ENCODE measurements at regions not wholly inside any gene's neighbourhood (a gene's known extent, or its start where the extent isn't known, plus 50 kb on each side); places are given as distances from the start of the nearest gene placed in this dataset.

GRCh38 chr14:101037021-101037817 is 133.7 kb upstream of the RTL1 start:
- H3K36me3 ChIP-seq: no peaks in the 10 kb centered on the region
- no peaks in the 10 kb centered on the region for H3K27me3 ChIP-seq
- DNase-seq (ENCODE audit: extremely low spot score in 2 of 2): no peak
- H3K4me3 ChIP-seq: no peak overlapping the region
- H3K9me3 ChIP-seq: no peaks in the 10 kb centered on the region
- H3K4me1 ChIP-seq: no peaks in the 10 kb centered on the region
- intact Hi-C loops (cut with DNase I): no loop called here
- no peak for TF ChIP-seq POLR2A (IDR thresholded peaks at IDR 0.05)
- TF ChIP-seq, protein P1, sequence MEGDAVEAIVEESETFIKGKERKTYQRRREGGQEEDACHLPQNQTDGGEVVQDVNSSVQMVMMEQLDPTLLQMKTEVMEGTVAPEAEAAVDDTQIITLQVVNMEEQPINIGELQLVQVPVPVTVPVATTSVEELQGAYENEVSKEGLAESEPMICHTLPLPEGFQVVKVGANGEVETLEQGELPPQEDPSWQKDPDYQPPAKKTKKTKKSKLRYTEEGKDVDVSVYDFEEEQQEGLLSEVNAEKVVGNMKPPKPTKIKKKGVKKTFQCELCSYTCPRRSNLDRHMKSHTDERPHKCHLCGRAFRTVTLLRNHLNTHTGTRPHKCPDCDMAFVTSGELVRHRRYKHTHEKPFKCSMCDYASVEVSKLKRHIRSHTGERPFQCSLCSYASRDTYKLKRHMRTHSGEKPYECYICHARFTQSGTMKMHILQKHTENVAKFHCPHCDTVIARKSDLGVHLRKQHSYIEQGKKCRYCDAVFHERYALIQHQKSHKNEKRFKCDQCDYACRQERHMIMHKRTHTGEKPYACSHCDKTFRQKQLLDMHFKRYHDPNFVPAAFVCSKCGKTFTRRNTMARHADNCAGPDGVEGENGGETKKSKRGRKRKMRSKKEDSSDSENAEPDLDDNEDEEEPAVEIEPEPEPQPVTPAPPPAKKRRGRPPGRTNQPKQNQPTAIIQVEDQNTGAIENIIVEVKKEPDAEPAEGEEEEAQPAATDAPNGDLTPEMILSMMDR (IDR thresholded peaks at IDR 0.05): no peak
- no peak for TF ChIP-seq POLR2AphosphoS5 (IDR thresholded peaks at IDR 0.05; ENCODE audit: insufficient read depth in 1 of 2, low read depth in 1 of 2)
- H3K27ac ChIP-seq: no peak overlapping the region

- Histone ChIP-seq H3K36me3 (no peaks in the 10 kb centered on the region), H3K27me3 (no peaks in the 10 kb centered on the region), H3K9me3 (no peaks in the 10 kb centered on the region), H3K4me3 (no peak overlapping the region), H3K27ac (no peak overlapping the region), H3K4me1 (no peaks in the 10 kb centered on the region)
- DNase-seq (ENCODE audit: extremely low spot score in 2 of 2): no peak
- TF ChIP-seq POLR2AphosphoS5 (IDR thresholded peaks at IDR 0.05; ENCODE audit: insufficient read depth in 1 of 2, low read depth in 1 of 2) (no peak), POLR2A (IDR thresholded peaks at IDR 0.05) (no peak)
- TF ChIP-seq, protein P1 (IDR thresholded peaks at IDR 0.05): no peak
- intact Hi-C loops (cut with DNase I): no loop called here
Measured at GRCh38 chr14:101039031-101039754, 135.7 kb upstream of the RTL1 start.

GRCh38 chr14:101039755-101040138 is 136.2 kb upstream of the RTL1 start:
- Histone ChIP-seq H3K27me3 (no peaks in the 10 kb centered on the region), H3K4me3 (no peak overlapping the region), H3K36me3 (no peaks in the 10 kb centered on the region), H3K9me3 (no peaks in the 10 kb centered on the region), H3K4me1 (no peaks in the 10 kb centered on the region), H3K27ac (no peak overlapping the region)
- TF ChIP-seq POLR2AphosphoS5 (IDR thresholded peaks at IDR 0.05; ENCODE audit: insufficient read depth in 1 of 2, low read depth in 1 of 2): no peak
- no peak for TF ChIP-seq POLR2A (IDR thresholded peaks at IDR 0.05)
- TF ChIP-seq, protein P1 (IDR thresholded peaks at IDR 0.05): no peak
- intact Hi-C loops (cut with DNase I): no loop called here
- DNase-seq (ENCODE audit: extremely low spot score in 2 of 2): no peak

DNA sequence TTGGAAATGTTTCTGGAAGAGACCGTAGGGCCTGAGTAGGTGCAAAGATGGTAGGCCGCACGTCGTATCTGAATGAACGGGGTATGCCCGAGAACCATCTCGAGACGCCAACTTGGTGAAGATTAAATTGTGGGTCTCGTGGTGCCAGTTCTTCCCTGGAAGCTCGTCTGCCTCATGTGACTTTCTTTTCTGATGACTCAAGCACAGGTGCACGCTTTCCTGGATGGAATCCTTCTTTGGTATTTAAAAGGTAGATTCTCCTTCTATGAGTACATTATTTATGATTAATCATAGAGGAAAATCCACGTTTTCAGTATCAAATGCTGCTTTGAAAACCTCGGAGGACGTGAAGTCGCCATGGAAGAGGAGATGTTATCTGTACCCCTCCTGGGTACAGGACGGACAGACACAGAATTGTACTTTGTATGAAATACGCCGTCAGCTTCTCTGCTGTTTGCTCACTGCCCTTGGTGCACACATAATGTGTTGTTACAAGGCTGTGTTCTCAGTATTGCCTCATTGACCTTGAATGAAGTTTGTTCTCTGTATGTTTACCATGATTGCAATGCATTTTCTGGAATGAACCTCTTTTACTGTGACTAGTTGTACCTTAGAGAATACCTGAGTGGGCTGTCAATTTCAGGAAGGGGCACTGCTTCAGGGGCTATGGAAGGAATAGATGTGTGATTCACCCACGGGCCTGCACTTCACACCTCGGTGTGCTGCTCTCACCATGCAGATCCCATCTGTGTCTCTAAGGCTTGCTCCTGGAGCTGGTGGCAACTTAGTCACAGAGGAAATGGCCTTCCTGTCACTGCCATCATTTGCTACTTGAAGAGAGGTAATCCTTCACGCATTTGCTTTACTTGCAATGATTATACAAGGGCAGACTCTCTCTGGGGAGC is 137.3 kb upstream of the RTL1 start:
- intact Hi-C loops (cut with DNase I): no loop called here
- H3K4me3 ChIP-seq: no peak overlapping the region
- TF ChIP-seq POLR2AphosphoS5 (IDR thresholded peaks at IDR 0.05; ENCODE audit: insufficient read depth in 1 of 2, low read depth in 1 of 2): no peak
- no peak overlapping the region for H3K27ac ChIP-seq
- no peaks in the 10 kb centered on the region for H3K27me3 ChIP-seq
- H3K9me3 ChIP-seq: no peaks in the 10 kb centered on the region
- H3K36me3 ChIP-seq: no peaks in the 10 kb centered on the region
- DNase-seq (ENCODE audit: extremely low spot score in 2 of 2): no peak
- no peaks in the 10 kb centered on the region for H3K4me1 ChIP-seq

DNA sequence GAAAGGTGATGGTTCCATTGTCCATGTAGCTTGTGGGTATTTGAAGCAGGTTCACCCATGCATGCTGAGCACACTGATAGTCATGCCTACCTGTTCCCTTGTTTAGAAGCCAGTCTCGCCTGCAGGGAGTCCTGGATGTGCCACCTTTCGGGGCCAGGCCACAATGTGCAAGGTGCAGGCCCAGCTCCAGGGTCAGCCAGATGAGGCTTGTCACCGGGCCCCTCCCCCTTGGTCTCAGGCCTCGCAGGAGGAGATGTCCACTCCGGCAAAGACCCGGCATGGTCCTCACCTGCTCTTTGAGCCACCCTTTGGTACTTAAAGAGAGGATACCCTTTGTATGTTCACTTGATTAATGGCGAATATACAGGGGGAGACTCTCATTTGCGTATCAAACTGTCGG is 140.4 kb upstream of the RTL1 start:
- Histone ChIP-seq H3K27ac (no peak overlapping the region), H3K9me3 (no peaks in the 10 kb centered on the region), H3K4me3 (no peak overlapping the region), H3K36me3 (no peaks in the 10 kb centered on the region), H3K4me1 (no peaks in the 10 kb centered on the region), H3K27me3 (no peaks in the 10 kb centered on the region)
- no peak for DNase-seq (ENCODE audit: extremely low spot score in 2 of 2)
- TF ChIP-seq POLR2A (IDR thresholded peaks at IDR 0.05): no peak
- no peak for TF ChIP-seq POLR2AphosphoS5 (IDR thresholded peaks at IDR 0.05; ENCODE audit: insufficient read depth in 1 of 2, low read depth in 1 of 2)
- TF ChIP-seq, protein P1 (IDR thresholded peaks at IDR 0.05): no peak
- intact Hi-C loops (cut with DNase I): no loop called here

Measured in vagina (tissue), 2 donors.